Osteocyte (in vitro differentiated cells): ENCODE measurements at regions not wholly inside any gene's neighbourhood (a gene's known extent, or its start where the extent isn't known, plus 50 kb on each side); places are given as distances from the start of the nearest gene placed in this dataset.

Experiments
- DNase-seq: peaks from one replicate; pipeline ENCODE4 v3.0.0; 2021; ENCODE audit warnings: mixed read lengths; ENCODE audit not compliant: unreplicated experiment; ENCODE audit errors: extremely low spot score
- H3K27ac Mint-ChIP-seq: one replicate; pipeline ENCODE4 v1.8.0; 2021; ENCODE audit warnings: mild to moderate bottlenecking, mixed read lengths; ENCODE audit not compliant: unreplicated experiment
- H3K27me3 Mint-ChIP-seq: one replicate; pipeline ENCODE4 v1.8.0; 2021; ENCODE audit warnings: mixed read lengths; ENCODE audit not compliant: unreplicated experiment
- H3K36me3 Mint-ChIP-seq: one replicate; pipeline ENCODE4 v1.8.0; 2021; ENCODE audit warnings: mixed read lengths; ENCODE audit not compliant: unreplicated experiment
- H3K4me1 Mint-ChIP-seq: one replicate; pipeline ENCODE4 v1.8.0; 2021; ENCODE audit warnings: mixed read lengths; ENCODE audit not compliant: unreplicated experiment
- H3K4me3 Mint-ChIP-seq: one replicate; pipeline ENCODE4 v1.8.0; 2021; ENCODE audit warnings: mild to moderate bottlenecking, moderate library complexity, mixed read lengths; ENCODE audit not compliant: unreplicated experiment
- H3K9me3 Mint-ChIP-seq: one replicate; pipeline ENCODE4 v1.8.0; 2021; ENCODE audit warnings: mixed read lengths; ENCODE audit not compliant: unreplicated experiment
- TF ChIP-seq, protein P1 (sequence below): fragments of 200-600 bp; sonication (generic); IDR thresholded peaks from 2 replicates; pipeline ENCODE4 v1.5.0; 2021; ENCODE audit warnings: antibody characterized with exemption, mild to moderate bottlenecking, moderate library complexity

DNA sequence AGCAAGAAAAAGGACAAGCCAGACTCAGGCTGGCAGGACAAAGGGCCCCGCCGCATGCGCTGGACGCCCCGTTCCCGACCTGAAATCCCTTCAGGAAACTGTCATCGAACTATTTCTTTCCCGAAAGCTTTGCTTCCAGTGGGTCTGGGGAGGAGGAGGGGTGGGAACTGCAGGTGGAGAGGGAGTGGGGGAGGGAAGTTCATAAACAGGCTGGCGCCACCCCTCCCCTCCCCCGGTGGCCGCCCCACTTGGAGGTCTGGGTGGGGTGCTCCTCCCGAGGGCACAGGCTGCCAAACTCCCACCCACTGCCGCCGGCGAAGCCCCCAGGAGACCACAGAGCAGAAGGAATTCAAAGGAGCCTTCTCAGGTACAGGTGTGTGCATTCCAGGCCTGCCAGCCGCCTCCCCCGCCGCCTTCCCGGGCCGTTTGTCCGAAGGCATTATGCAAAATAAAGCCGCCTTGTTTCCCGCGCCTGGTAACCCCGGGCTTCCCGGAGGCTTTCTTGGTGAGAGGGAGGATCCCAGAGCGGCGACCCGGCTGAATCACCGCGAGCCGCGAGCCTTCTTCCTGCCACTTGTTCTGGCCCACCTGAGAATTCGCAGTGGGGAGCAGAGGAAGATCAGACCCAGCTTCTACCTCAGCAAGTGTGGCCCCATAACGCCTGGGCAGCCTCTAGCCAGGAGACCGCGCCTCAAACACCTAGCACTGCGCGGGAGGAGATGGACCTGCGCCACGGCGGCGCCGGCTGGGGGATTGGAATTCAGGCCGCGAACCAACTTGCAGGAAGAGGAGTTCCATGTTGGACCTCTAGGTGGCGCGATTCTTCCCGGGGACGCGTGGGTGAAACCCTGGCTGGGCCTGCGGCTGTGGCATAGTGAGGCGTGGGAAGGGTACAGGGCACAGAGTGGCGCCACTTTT is 101.9 kb downstream of the FOXI3 start:
- Mint-ChIP-seq H3K27me3 (peaks cover 17% of the 10 kb centered on the region), H3K4me1 (peaks cover 3% of the 10 kb centered on the region), H3K4me3 (no peak overlapping the region), H3K27ac (no peak overlapping the region), H3K36me3 (no peaks in the 10 kb centered on the region), H3K9me3 (no peaks in the 10 kb centered on the region)
- TF ChIP-seq, protein P1, sequence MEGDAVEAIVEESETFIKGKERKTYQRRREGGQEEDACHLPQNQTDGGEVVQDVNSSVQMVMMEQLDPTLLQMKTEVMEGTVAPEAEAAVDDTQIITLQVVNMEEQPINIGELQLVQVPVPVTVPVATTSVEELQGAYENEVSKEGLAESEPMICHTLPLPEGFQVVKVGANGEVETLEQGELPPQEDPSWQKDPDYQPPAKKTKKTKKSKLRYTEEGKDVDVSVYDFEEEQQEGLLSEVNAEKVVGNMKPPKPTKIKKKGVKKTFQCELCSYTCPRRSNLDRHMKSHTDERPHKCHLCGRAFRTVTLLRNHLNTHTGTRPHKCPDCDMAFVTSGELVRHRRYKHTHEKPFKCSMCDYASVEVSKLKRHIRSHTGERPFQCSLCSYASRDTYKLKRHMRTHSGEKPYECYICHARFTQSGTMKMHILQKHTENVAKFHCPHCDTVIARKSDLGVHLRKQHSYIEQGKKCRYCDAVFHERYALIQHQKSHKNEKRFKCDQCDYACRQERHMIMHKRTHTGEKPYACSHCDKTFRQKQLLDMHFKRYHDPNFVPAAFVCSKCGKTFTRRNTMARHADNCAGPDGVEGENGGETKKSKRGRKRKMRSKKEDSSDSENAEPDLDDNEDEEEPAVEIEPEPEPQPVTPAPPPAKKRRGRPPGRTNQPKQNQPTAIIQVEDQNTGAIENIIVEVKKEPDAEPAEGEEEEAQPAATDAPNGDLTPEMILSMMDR = peak; percentile 57
- peak; percentile 86 for DNase-seq

DNA sequence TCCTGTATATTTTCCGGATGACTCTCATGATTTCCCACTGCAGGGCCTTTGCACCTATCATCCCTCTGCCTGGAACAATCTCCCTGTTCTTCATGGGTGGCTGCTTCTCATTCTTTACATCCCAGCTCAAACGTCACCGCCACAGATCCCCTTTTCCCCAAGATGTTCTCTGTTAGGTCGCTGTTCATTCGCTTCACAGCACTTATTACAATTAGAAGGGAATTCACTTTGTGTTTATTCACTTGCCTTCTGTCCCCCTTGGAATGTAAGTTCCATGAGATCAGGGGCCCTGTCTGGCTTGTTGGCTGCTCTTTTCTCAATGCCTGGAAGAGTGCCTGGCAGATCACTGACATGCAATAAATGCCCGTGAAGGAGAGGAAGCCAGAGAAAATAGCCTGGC is 106.7 kb downstream of the FOXI3 start:
- Mint-ChIP-seq H3K27me3 (peaks cover 8% of the 10 kb centered on the region), H3K36me3 (no peaks in the 10 kb centered on the region), H3K9me3 (no peaks in the 10 kb centered on the region), H3K4me3 (no peak overlapping the region), H3K27ac (no peak overlapping the region), H3K4me1 (peaks cover 2% of the 10 kb centered on the region)
- no peak for DNase-seq
- TF ChIP-seq, protein P1 = no peak

DNA sequence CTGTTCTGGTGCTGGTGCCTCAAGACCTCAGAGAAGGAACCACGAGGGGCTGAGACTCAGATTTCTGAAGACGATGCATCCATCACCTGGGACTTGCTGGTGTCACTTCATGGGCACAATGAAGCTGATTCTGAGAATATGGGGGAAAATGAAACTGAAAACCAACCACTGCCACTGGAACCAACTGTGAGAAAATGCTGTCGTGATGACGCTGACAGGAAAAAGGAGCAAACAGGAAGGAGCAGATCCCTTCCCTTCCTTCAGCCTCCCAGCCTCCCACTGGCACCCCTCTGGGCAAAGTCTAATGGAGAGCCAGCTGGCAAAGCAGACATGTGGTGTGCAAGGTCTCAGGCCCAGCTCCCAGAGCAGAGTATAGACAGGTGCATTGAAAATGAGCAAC is 109.7 kb downstream of the FOXI3 start:
- H3K4me3 Mint-ChIP-seq = no peak overlapping the region
- no peak for DNase-seq
- no peaks in the 10 kb centered on the region for H3K36me3 Mint-ChIP-seq
- no peaks in the 10 kb centered on the region for H3K4me1 Mint-ChIP-seq
- H3K27ac Mint-ChIP-seq = no peak overlapping the region
- TF ChIP-seq, protein P1 = no peak
- peaks cover 4% of the 10 kb centered on the region for H3K9me3 Mint-ChIP-seq
- no peaks in the 10 kb centered on the region for H3K27me3 Mint-ChIP-seq

DNA sequence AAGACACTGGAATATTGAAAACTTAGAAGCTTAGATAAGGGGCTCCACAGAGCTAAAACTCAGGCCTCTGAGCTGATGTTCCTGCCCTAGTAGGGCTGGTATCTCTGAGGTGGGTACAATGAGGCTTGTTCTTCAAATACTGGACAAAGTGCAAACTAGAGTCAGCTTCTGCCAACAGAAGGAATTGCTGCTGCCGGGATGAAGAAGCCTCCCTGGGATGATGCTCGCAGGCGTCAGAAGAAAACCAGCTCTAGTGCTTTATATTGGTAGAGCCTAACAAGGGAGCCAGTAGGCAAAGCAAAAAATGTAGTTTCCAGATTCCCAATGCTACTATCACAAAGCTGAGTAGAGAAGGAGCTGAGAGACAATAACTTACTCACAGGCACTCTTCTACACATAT is 118.1 kb downstream of the FOXI3 start:
- no peak for DNase-seq
- no peaks in the 10 kb centered on the region for H3K36me3 Mint-ChIP-seq
- no peaks in the 10 kb centered on the region for H3K9me3 Mint-ChIP-seq
- no peaks in the 10 kb centered on the region for H3K27me3 Mint-ChIP-seq
- H3K4me1 Mint-ChIP-seq = no peaks in the 10 kb centered on the region
- TF ChIP-seq, protein P1 = no peak
- no peak overlapping the region for H3K4me3 Mint-ChIP-seq
- H3K27ac Mint-ChIP-seq = no peak overlapping the region

DNA sequence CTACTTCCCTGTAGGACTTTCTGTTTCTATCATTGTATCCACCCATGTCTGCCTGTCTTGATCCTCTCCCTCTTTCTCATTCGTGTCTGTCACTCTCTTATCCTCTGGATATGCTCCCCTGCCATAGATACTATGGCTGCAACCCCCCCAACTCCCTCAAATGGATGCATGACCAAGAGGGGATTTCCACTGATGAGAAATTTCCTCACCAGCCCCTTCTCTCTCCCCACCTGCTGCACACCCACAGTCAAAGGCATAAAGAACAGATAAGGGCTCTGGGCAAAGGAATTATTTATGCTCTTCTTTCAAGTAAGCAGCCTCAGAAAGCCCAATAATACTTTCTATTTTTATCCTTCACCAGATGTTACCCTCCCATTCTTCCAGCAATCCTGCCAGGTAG is 121.3 kb downstream of the FOXI3 start:
- TF ChIP-seq, protein P1 = no peak
- Mint-ChIP-seq H3K36me3 (no peaks in the 10 kb centered on the region), H3K4me1 (no peaks in the 10 kb centered on the region), H3K9me3 (no peaks in the 10 kb centered on the region), H3K27me3 (no peaks in the 10 kb centered on the region), H3K27ac (no peak overlapping the region), H3K4me3 (no peak overlapping the region)
- DNase-seq = no peak
